ENCODE measurements at regions not wholly inside any gene's neighbourhood (a gene's known extent, or its start where the extent isn't known, plus 50 kb on each side); places are given as distances from the start of the nearest gene placed in this dataset.

- TF ChIP-seq CTCF (IDR thresholded peaks at IDR 0.05; ENCODE audit: insufficient read depth, low read length, poor library complexity, severe bottlenecking) = no peak
- no peak for TF ChIP-seq EZH2phosphoT487 (conservative IDR thresholded peaks at IDR 0.05; ENCODE audit: low read length)
Observed at GRCh38 chr5:2015961-2016360, 133.2 kb upstream of the IRX4 start.
